ENCODE measurements at regions not wholly inside any gene's neighbourhood (a gene's known extent, or its start where the extent isn't known, plus 50 kb on each side); places are given as distances from the start of the nearest gene placed in this dataset.

DNA sequence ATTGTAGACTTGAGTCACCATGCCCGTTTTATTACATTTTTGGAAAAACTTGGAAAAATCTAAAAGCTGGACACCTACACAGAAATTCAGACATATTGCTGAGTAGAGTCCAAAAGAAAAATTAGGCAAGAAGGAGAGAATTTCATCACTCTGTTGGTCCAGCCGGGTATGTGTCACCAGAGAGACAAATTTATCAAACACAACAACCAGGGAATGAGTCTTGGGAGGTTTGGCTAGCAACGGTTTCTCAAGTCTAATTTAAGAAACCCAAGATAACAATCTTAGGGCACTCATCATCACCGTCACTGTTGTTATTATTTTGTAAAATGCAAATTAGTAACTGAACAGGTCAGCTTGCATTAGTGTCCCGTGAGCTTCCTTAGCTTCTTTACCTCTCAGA, 197.5 kb upstream of the C2CD4B start:
- TF ChIP-seq, protein P1, sequence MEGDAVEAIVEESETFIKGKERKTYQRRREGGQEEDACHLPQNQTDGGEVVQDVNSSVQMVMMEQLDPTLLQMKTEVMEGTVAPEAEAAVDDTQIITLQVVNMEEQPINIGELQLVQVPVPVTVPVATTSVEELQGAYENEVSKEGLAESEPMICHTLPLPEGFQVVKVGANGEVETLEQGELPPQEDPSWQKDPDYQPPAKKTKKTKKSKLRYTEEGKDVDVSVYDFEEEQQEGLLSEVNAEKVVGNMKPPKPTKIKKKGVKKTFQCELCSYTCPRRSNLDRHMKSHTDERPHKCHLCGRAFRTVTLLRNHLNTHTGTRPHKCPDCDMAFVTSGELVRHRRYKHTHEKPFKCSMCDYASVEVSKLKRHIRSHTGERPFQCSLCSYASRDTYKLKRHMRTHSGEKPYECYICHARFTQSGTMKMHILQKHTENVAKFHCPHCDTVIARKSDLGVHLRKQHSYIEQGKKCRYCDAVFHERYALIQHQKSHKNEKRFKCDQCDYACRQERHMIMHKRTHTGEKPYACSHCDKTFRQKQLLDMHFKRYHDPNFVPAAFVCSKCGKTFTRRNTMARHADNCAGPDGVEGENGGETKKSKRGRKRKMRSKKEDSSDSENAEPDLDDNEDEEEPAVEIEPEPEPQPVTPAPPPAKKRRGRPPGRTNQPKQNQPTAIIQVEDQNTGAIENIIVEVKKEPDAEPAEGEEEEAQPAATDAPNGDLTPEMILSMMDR (IDR thresholded peaks at IDR 0.05): no peak
- TF ChIP-seq POLR2A (IDR thresholded peaks at IDR 0.05): no peak

Data from body of pancreas (tissue), 4 donors.